NCI-H2107 treated with DMSO at 0.1 percent for 48 hours (cell line): ENCODE measurements at regions not wholly inside any gene's neighbourhood (a gene's known extent, or its start where the extent isn't known, plus 50 kb on each side); places are given as distances from the start of the nearest gene placed in this dataset.
"Not testable (repeated sequence)": the region's sequence is repeated elsewhere in the genome, so short reads cannot be mapped to it uniquely, and the experiment has no call there.

Experiments
- DNase-seq: peaks from one replicate; lab custom pipeline; 2025; ENCODE audit not compliant: unreplicated experiment; lab: John Stamatoyannopoulos, UW

DNA sequence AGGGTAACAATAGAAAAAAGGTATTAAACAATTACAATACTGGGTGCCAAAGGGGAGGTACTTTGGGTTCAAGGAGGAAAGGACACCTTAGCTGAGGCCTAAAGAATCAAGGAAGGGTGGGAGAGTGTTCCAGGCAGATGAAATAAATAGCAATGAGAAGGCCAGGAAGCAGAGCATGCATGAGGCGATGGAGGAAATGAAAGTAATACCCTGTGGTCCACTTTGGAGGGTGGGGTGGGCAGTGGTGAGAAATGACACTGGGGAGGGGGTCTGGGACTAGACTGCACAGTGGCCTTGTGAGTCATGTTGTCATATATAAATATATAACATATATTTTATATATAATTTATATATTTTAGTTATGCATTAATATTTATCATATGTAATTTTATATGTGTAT is 55.9 kb downstream of the BHLHE40 start:
- no peak for DNase-seq

DNA sequence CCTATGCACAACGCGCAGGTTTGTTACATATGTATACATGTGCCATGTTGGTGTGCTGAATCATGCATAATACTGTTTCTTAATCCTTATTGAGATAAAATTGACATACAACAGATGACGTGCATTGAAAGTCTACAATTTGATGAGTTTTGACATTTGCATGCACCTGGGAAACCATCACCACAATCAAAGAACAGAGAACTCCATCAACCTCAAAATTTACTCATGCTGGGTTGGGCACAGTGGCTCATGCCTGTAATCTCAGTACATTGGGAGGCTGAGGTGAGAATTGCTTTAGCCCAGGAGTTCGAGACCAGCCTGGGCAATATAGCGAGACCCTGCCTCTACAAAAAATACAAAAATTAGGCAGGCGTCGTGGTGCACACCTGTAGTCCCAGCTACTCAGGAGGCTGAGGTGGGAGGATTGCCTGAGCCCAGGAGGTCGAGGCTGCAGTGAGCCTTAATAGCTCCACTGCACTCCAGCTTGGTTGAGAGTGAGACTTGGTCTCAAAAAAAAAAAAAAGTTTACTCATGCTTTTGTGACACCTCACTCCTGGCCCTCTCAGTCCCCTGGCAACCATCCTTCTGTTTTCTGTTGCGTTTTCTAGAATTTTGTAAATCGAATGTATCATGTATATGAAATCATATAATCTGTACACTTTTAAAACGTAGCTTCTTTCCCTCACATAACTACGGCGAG is 56.6 kb downstream of the BHLHE40 start:
- no peak for DNase-seq

DNA sequence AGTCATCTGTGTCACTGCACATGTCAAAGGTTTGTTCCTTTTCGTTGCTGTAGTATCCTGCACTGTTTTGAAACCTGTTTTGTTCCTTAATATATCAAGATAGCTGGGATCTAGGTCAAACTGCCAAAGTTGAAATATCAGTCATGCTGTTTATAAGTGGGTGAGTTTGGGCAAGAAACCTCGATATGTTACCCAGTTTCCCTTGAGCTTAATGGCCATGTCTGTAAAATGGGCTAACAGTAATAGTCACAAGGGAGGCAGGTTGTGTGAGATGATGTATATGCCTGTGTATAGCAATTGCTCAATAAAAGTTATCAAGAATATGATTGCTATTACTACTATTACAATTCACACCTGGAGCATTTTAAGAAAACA is 57.1 kb downstream of the BHLHE40 start:
- no peak for DNase-seq

- DNase-seq, result no peak
Measured at GRCh38 chr3:5036858-5037257, 57.6 kb downstream of the BHLHE40 start.

DNA sequence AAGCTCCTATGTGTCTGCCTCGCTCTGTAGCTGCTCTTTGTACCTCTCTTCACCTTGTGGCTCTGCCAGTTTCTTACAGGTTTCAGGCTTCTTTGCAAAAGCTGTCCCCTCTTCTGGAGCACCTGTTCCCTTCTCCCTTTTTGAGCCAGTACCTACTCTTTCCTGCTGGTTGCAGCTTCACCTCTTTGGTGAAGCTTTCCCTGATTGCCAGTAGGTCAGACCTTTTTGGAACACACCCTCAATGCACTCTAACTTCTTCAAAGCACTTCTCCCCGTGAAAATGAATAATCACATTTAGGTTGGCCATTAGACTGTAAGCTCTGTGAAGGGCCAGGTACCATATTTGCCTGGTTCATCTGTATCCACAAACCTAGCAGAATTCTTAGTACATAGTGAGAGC is 60.3 kb downstream of the BHLHE40 start:
- no peak for DNase-seq

DNA sequence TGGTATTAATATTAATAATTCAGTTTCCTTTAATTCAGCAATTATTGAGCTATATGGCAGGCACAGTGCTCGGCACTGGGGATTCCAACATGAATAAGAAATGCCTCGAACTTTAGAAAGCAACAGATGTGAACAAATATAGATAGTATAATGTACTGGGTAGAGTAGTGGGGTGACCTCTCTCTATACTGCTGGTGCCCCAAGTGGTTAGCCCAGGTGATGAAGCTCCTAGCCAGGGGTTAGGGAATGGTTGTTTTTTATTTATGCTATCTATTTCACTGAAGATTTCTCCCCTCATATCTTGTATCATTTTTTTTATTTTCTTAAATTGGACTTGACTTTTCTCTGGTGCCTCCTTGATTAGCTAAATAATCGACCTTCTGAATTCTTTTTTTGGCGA is 62.1 kb downstream of the BHLHE40 start:
- DNase-seq, result no peak

- DNase-seq, result no peak
Measured at GRCh38 chr3:5045961-5046360, 66.7 kb downstream of the BHLHE40 start.

DNA sequence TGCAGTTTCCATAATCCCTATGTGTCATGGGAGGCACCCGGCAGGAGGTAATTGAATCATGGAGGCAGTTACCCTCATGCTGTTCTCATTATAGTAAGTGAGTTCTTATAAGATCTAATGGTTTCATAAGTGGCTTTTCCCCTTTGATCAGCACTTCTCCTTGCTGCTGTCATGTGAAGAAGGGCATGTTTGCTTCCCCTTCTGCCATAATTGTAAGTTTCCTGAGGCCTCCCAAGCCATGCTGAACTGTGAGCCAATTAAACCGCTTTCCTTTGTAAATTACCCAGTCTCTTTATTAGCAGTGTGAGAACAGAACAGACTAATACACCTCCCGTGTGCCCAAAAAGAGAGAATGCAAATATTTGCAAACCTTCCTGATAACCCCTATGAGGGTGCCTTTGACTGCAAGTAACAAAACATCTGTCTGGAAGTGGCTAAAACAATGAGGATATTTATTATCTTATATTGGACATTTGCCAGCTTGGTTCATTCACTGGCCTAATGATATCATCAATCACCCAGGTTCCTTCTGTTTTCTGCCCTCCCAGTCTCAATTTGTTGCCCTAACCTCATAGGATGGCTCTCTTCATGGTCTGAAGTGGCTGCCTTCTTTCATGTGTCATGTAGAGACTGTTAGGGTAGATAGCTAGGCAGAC is 68.7 kb downstream of the BHLHE40 start:
- no peak for DNase-seq

DNA sequence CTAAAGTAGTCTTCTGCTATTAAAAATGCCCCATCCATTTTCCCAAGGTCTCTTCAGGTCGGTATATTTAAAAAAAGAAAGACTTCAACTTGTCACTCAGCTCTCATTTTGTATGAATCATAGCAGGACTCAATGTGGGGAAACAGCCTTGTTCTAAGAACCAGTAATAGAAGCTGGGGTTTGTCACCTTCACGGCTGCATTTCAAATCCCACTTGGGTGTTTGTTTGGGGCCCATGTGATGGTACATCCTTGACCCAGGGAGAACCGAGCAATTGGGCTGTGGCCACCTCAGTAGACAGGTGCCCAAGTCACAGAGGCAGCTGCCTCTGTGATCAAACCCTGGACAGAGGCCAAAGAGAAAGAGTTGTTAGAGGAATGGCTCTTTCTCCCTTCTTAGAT is 70.3 kb upstream of the ARL8B start:
- DNase-seq, result no peak

- DNase-seq, result no peak
Measured at GRCh38 chr3:5052247-5052646, 69.8 kb upstream of the ARL8B start.

DNA sequence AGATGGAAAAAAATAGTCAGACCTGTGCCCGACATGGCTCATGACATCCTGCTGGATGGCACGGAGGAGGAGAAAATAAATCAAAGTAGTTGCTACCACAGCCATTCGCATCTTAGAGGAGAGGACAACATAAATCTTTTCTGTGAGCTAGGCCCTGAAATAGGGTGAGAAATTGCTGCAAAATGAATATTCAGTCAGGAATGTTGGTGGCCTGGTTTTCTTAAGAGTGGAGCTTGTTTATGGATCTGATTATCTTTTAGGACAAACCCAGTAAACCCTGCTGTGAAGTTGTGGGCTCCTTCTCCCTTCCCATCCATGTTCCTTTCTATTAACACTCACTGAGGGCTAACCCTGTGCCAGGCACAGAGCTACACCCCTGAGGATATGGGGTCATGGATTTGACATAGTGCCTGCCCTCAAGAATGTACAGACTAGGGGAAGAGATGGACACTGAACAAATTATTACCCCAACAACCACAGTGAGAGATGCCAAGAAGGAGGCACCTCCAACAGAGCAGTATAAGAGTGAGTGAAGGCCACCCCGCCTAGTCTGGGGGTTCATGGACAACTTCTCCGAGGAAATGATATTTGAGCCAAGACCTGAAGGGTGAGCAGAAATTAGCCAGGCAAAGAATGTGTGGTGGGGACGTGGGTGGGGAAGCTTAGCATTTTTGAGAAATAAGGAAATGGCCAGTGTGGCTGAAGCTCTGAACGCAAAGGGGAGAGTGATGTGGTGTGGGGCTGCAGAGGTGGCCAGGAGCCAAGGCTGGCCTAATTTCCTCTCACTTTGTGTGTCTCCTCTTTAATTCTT is 68.9 kb upstream of the ARL8B start:
- no peak for DNase-seq

DNA sequence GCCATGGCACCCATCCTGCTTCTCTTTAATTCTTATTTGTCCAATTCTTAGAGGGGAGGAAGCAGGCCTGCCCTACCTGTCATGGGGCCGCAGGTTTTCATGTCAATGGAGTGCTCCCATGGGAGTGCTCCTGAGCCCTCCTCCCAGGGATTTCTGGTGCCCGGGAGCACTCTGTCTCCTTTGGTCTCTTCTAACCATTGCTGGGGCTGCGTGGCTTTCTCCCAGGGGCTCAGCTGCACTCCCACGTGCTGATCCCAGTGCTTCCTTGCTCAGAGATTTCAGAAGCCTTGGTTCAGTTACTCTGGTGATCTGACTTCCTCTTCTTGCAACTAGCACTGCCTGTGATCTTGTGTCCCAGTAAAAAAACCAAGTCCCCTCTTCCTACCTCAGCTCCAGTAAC is 68.0 kb upstream of the ARL8B start:
- DNase-seq, result no peak

DNA sequence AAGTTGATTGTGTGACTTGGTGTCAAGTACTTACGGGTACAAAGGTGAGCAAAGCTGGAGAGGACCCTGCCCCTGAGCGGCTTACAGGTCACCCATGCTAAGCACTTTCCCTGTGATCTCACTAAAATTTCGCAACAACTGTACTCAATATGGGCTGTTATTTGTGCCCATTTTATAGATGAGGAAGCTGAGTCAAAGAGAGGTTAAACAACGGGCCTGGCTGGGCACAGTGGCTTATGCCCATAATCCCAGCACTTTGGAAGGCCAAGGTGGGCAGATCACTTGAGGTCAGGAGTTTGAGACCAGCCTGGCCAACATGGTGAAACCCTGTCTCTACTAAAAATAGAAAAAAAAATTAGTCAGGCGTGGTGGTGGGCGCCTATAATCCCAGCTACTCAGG is 67.5 kb upstream of the ARL8B start:
- DNase-seq, result not testable (repeated sequence)

GRCh38 chr3:5055357-5056110 is 66.6 kb upstream of the ARL8B start:
- DNase-seq, result no peak

- no peak for DNase-seq
Measured at GRCh38 chr3:5056111-5056391, 66.0 kb upstream of the ARL8B start.

DNA sequence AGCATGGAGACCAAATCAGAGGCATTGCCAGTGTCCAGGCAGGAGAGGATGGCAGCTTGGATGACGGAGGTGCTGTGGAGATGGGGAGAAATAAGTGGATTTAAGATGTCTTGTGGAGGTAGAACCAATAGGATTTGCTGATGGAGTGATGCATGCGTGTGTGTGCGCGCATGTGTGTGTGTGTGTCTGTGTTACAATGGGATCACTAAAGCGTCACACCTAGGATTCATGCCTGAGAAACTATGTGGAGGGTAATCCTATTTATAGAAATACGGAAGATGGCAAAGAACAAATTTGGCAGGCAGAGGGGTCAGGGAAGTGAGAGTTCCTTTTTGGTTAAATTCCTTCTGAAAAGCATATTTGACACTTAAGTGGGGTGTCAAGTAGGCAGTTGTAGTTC is 64.8 kb upstream of the ARL8B start:
- no peak for DNase-seq

DNA sequence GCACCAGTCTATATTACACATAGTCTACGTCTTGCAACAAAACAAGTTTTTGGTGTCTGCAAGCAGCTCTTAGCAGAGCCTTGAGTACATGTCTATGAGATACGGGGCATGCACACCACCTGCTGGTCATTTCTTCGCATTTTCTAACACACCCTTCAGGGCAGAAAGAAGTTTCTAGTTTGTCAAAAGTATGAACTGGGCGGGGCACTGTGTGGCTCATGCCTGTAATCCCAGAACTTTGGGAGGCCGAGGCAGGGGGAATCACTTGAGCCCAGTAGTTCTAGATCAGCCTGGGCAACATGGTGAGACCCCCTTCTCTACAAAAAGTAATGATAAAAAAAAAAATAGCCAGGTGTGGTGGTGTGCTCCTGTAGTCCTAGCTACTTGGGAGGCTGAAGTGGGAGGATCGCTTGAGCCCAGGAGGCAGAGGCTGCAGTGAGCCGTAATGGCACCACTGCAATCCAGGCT is 64.2 kb upstream of the ARL8B start:
- peak; percentile 10 for DNase-seq

GRCh38 chr3:5058471-5058951 is 63.6 kb upstream of the ARL8B start:
- no peak for DNase-seq

DNA sequence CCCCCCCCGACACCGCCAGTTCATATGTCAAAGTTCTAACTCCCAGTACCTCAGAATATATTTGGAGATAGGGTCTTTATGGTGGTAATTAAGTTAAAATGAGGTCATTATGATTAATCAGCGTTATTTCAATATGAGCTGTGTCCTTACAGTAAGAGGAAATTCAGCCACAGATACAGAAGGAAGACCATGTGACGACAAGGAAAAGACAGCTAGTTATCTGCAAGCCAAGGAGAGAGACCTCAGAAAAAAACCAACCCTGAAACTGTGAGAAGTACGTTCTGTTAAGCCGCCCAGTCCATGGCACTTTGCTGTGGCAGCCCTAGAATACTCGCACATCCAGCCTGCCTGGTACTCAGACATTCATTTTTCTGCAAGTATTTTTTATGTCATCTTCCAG is 62.3 kb upstream of the ARL8B start:
- DNase-seq, result no peak

DNA sequence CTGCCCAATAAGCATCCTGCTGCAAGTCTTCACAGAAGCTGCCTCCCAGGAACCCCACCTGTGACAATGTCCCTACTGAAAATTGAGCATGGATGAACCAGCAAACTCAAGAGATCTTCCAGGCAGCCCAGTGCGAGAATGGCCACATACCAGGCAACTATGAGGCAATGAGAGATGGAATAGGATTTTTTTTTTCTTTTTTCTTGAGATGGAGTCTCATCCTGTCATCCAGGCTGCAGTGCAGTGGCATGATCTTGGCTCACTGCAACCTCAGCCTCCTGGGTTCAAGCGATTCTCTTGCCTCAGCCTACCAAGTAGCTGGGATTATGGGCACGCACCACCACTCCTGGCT is 60.9 kb upstream of the ARL8B start:
- no peak for DNase-seq

DNA sequence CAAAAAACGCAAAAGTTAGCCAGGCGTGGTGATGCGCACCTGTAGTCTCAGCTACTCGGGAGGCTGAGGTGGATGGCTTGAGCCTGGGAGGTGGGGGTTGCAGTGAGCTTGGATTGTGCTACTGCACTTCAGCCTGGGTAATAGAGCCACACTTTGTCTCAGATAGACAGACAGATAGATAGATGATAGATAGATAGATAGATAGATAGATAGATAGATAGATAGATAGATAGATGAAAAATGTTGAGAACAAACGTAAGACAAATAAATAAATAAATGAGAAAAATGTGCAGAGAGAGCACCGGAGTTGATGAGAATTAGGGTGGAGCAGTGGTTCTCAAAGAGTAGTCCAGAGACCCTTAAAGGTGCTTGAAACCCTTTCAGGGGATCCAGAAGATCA is 58.4 kb upstream of the ARL8B start:
- no peak for DNase-seq
